ENCODE measurements at regions not wholly inside any gene's neighbourhood (a gene's known extent, or its start where the extent isn't known, plus 50 kb on each side); places are given as distances from the start of the nearest gene placed in this dataset.

GRCh38 chr10:21296575-21297355, 228.7 kb downstream of the SKIDA1 start:
- Histone ChIP-seq H4K20me1 (ENCODE audit: control insufficient read depth, extremely low read depth, insufficient read depth, low read length) (no peaks in the 10 kb centered on the region), H3K4me3 (replicated peaks in 1 of 4; ENCODE audit: control extremely low read depth in 1 of 4, insufficient read depth in 1 of 4, low read depth in 3 of 4, low read length in 4 of 4) (no peak overlapping the region), H3K4me1 (ENCODE audit: control insufficient read depth, extremely low read depth, insufficient read depth, low read length) (peaks cover 6% of the 10 kb centered on the region), H3K9me3 (ENCODE audit: control insufficient read depth, insufficient read depth, low read depth, low read length) (no peaks in the 10 kb centered on the region), H2AFZ (ENCODE audit: low read length) (no peak overlapping the region), H3K4me2 (ENCODE audit: extremely low read depth, insufficient read depth, low read length) (no peak overlapping the region), H3K9ac (ENCODE audit: insufficient read depth, low read length) (no peak overlapping the region), H3K27me3 (ENCODE audit: control insufficient read depth, insufficient read depth, low read length) (no peaks in the 10 kb centered on the region), H3K27ac (ENCODE audit: insufficient read depth, low read length) (no peak overlapping the region), H3K79me2 (ENCODE audit: control insufficient read depth, insufficient read depth, low read length) (no peaks in the 10 kb centered on the region), H3K36me3 (ENCODE audit: control insufficient read depth, insufficient read depth, low read length) (no peaks in the 10 kb centered on the region)
- TF ChIP-seq EZH2 (IDR thresholded peaks at IDR 0.05; ENCODE audit: low read length, missing control alignments) (no peak), CTCF (conservative IDR thresholded peaks at IDR 0.05 in 1 of 2, IDR thresholded peaks at IDR 0.05 in 1 of 2; ENCODE audit: low read depth in 1 of 2, low read length in 2 of 2) (no peak)
- DNase-seq (ENCODE audit: low read depth in 2 of 2), result no peak

DNA sequence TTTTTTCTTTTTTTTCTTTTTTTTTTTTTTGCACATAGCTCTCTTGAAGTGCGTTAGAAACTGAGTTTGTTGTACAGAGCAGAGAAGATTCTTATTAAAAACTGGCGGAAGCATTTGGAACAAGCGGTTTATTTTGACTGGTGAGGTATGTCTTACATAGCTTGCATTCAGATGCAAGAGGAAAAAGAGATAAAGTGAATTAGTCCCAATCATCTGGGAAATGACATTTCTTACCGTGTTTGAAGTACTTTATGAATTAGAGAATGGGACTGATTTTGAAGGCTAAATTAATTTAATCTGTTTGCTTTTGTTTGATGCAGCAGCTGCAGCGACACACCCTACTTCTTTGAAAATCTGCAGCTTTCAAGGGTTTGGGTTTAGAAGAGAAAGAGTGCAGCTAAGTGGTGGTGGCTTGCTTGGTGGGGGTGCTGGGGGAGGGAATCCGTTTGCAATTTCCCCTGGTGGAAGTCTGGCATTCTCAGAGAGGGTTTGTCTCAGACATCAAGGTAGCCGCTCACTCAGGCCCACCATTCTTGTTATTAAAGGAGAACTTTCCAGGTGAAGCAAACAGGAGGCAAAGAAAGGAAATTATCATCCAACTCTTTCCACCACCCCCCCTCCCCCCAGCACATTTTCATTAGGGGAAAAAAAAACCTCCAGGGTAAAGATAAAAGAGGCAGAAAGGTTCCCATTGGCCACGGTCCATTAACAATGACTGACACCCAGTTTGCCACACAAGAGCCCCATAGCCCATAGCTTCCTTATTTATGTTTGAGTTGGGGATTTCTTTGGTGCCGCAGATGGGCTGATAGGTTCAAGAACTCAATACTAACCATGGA, 231.7 kb downstream of the SKIDA1 start:
- no peaks in the 10 kb centered on the region for H3K9me3 ChIP-seq (ENCODE audit: control insufficient read depth, insufficient read depth, low read depth, low read length)
- peak overlapping the region; percentile 18 for H3K27ac ChIP-seq (ENCODE audit: insufficient read depth, low read length)
- peaks cover 9% of the 10 kb centered on the region for H3K4me1 ChIP-seq (ENCODE audit: control insufficient read depth, extremely low read depth, insufficient read depth, low read length)
- H2AFZ ChIP-seq (ENCODE audit: low read length), result no peak overlapping the region
- no peaks in the 10 kb centered on the region for H4K20me1 ChIP-seq (ENCODE audit: control insufficient read depth, extremely low read depth, insufficient read depth, low read length)
- peak; percentile 26 to 51 for DNase-seq (ENCODE audit: low read depth in 2 of 2)
- peak overlapping the region; percentile 91 for H3K4me2 ChIP-seq (ENCODE audit: extremely low read depth, insufficient read depth, low read length)
- TF ChIP-seq EZH2 (IDR thresholded peaks at IDR 0.05; ENCODE audit: low read length, missing control alignments), result no peak
- TF ChIP-seq CTCF (conservative IDR thresholded peaks at IDR 0.05 in 1 of 2, IDR thresholded peaks at IDR 0.05 in 1 of 2; ENCODE audit: low read depth in 1 of 2, low read length in 2 of 2), result no peak
- no peaks in the 10 kb centered on the region for H3K36me3 ChIP-seq (ENCODE audit: control insufficient read depth, insufficient read depth, low read length)
- H3K79me2 ChIP-seq (ENCODE audit: control insufficient read depth, insufficient read depth, low read length), result no peaks in the 10 kb centered on the region
- peak overlapping the region in 3 of 4 experiments; percentile 2 to 37 (median 5) for H3K4me3 ChIP-seq (replicated peaks in 1 of 4; ENCODE audit: control extremely low read depth in 1 of 4, insufficient read depth in 1 of 4, low read depth in 3 of 4, low read length in 4 of 4)
- no peaks in the 10 kb centered on the region for H3K27me3 ChIP-seq (ENCODE audit: control insufficient read depth, insufficient read depth, low read length)
- no peak overlapping the region for H3K9ac ChIP-seq (ENCODE audit: insufficient read depth, low read length)

- no peak overlapping the region for H2AFZ ChIP-seq (ENCODE audit: low read length)
- peak overlapping the region; percentile 82 for H3K27ac ChIP-seq (ENCODE audit: insufficient read depth, low read length)
- no peaks in the 10 kb centered on the region for H3K79me2 ChIP-seq (ENCODE audit: control insufficient read depth, insufficient read depth, low read length)
- peak; percentile 98 to 99 for DNase-seq (ENCODE audit: low read depth in 2 of 2)
- peak overlapping the region; percentile 2 to 47 (median 21) for H3K4me3 ChIP-seq (replicated peaks in 1 of 4; ENCODE audit: control extremely low read depth in 1 of 4, insufficient read depth in 1 of 4, low read depth in 3 of 4, low read length in 4 of 4)
- TF ChIP-seq EZH2 (IDR thresholded peaks at IDR 0.05; ENCODE audit: low read length, missing control alignments), result no peak
- H3K4me2 ChIP-seq (ENCODE audit: extremely low read depth, insufficient read depth, low read length), result peak overlapping the region; percentile 91
- no peaks in the 10 kb centered on the region for H3K36me3 ChIP-seq (ENCODE audit: control insufficient read depth, insufficient read depth, low read length)
- no peak overlapping the region for H3K9ac ChIP-seq (ENCODE audit: insufficient read depth, low read length)
- H3K4me1 ChIP-seq (ENCODE audit: control insufficient read depth, extremely low read depth, insufficient read depth, low read length), result peaks cover 9% of the 10 kb centered on the region
- H4K20me1 ChIP-seq (ENCODE audit: control insufficient read depth, extremely low read depth, insufficient read depth, low read length), result no peaks in the 10 kb centered on the region
- H3K9me3 ChIP-seq (ENCODE audit: control insufficient read depth, insufficient read depth, low read depth, low read length), result no peaks in the 10 kb centered on the region
- no peaks in the 10 kb centered on the region for H3K27me3 ChIP-seq (ENCODE audit: control insufficient read depth, insufficient read depth, low read length)
These were observed 232.5 kb downstream of the SKIDA1 start for GRCh38 chr10:21292763-21293517.
